HCT116 (cell line): ENCODE measurements at regions not wholly inside any gene's neighbourhood (a gene's known extent, or its start where the extent isn't known, plus 50 kb on each side); places are given as distances from the start of the nearest gene placed in this dataset.

Source experiments
- ATAC-seq: fragments of 200-7000 bp; cut with Tn5 transposase; 2 replicates; pipeline ENCODE4 v1.9.1; 2020; ENCODE audit warnings: mild to moderate bottlenecking, moderate library complexity
- BruUV-seq: library from RNA; stranded (reverse); fragments of 400-500 nt; replicated peaks from 2 replicates; lab custom pipeline; 2021; lab: Mats Ljungman, UMichigan
- CTCF ChIA-PET: fragments of 300-600 bp; sonication (Branson Sonifier 250); formaldehyde crosslinking; loops from one replicate; lab custom pipeline; 2021; ENCODE audit warnings: antibody characterized with exemption; lab: Charles Lee
- POLR2A ChIA-PET: fragments of 300-600, 350-600 bp; sonication (Branson Sonifier 250); formaldehyde crosslinking; loops from one replicate; lab custom pipeline; 2021; ENCODE audit warnings: antibody characterized with exemption; lab: Charles Lee
- RAD21 ChIA-PET, 2 experiments: fragments of 300-600 bp; sonication (Branson Sonifier 250); formaldehyde crosslinking; loops; one replicate each; lab custom pipeline; 2023; ENCODE audit warnings: low total read pairs in 2 of 2; ENCODE audit not compliant: uncharacterized antibody in 2 of 2, unreplicated experiment in 2 of 2, low non-redundant PET in 1 of 2; lab: Charles Lee
- DNase-seq: peaks from one replicate; pipeline ENCODE4 v3.0.0-alpha.2; 2010; ENCODE audit warnings: low read depth, low spot score
- H2AFZ ChIP-seq: fragments of 200-600 bp; shearing (Covaris generic), sonication (generic); 2 replicates; pipeline ENCODE4 v1.6.1; 2017; ENCODE audit warnings: low read depth, mixed run types, mixed read lengths, antibody characterized with exemption, low read length; ENCODE audit not compliant: poor library complexity, severe bottlenecking
- H3K27ac ChIP-seq: 2 replicates; pipeline ENCODE4 v1.5.1; 2012; ENCODE audit warnings: low read depth, low read length
- H3K27me3 ChIP-seq: fragments of 200-600 bp; sonication (generic); 2 replicates; pipeline ENCODE4 v1.6.1; 2016; ENCODE audit warnings: mixed run types, low read length, mixed read lengths; ENCODE audit not compliant: insufficient read depth
- H3K36me3 ChIP-seq, 2 experiments: fragments of 200-500 bp in 1 of 2; fragments of 200-600 bp in 1 of 2; sonication (Bioruptor generic) in 1 of 2; sonication (generic) in 1 of 2; 2 replicates each; pipeline versions ENCODE4 v1.5.1 to v1.6.1; 2014 to 2016; ENCODE audit warnings: low read length in 2 of 2, inconsistent platforms in 1 of 2, mixed read lengths in 1 of 2, mixed run types in 1 of 2; ENCODE audit not compliant: insufficient read depth in 2 of 2, control insufficient read depth in 1 of 2
- H3K4me1 ChIP-seq, 2 experiments: fragments of 200-600 bp in 1 of 2; sonication (generic) in 1 of 2; 2 replicates each; pipeline versions ENCODE4 v1.5.1 to v1.6.1; 2012 to 2017; ENCODE audit warnings: low read length in 2 of 2, inconsistent platforms in 1 of 2, mild to moderate bottlenecking in 1 of 2, mixed read lengths in 1 of 2, mixed run types in 1 of 2, moderate library complexity in 1 of 2; ENCODE audit not compliant: insufficient read depth in 2 of 2, control insufficient read depth in 1 of 2
- H3K4me2 ChIP-seq: fragments of 200-600 bp; sonication (generic); 2 replicates; pipeline ENCODE4 v1.6.1; 2017; ENCODE audit warnings: mixed run types, low read length, mixed read lengths
- H3K4me3 ChIP-seq, 2 experiments: fragments of 200-600 bp in 1 of 2; sonication (generic) in 1 of 2; replicated peaks in 1 of 2; 2 replicates each; pipeline ENCODE4 v1.5.1; 2011 to 2016; ENCODE audit warnings: low read length in 2 of 2, control low read depth in 1 of 2, low read depth in 1 of 2, mild to moderate bottlenecking in 1 of 2, mixed read lengths in 1 of 2, mixed run types in 1 of 2
- H3K79me2 ChIP-seq: fragments of 200-600 bp; sonication (generic); 2 replicates; pipeline ENCODE4 v1.6.1; 2017; ENCODE audit warnings: mild to moderate bottlenecking, mixed run types, low read length, moderate library complexity, mixed read lengths; ENCODE audit not compliant: insufficient read depth
- H3K9ac ChIP-seq: fragments of 200-600 bp; sonication (generic); 2 replicates; pipeline ENCODE4 v1.6.1; 2016; ENCODE audit warnings: low read length, mixed read lengths
- H3K9me2 ChIP-seq: fragments of 200-600 bp; sonication (generic), shearing (Covaris generic); 2 replicates; pipeline ENCODE4 v1.6.1; 2017; ENCODE audit warnings: mixed run types, mild to moderate bottlenecking, moderate library complexity; ENCODE audit not compliant: insufficient read depth
- H3K9me3 ChIP-seq, 2 experiments: fragments of 200-500 bp in 1 of 2; fragments of 200-600 bp in 1 of 2; sonication (Bioruptor generic) in 1 of 2; sonication (generic) in 1 of 2; 2 replicates each; pipeline ENCODE4 v1.6.1; 2014 to 2017; ENCODE audit warnings: low read length in 2 of 2, mixed read lengths in 2 of 2, inconsistent platforms in 1 of 2, low read depth in 1 of 2, mild to moderate bottlenecking in 1 of 2, mixed run types in 1 of 2, moderate library complexity in 1 of 2; ENCODE audit not compliant: control insufficient read depth in 1 of 2, insufficient read depth in 1 of 2
- H4K20me1 ChIP-seq: fragments of 200-600 bp; sonication (generic), shearing (Covaris generic); 2 replicates; pipeline ENCODE4 v1.6.1; 2017; ENCODE audit warnings: mixed run types, mild to moderate bottlenecking, moderate library complexity; ENCODE audit not compliant: insufficient read depth
- CBX3 ChIP-seq: IDR thresholded peaks from 2 replicates; pipeline ENCODE4 v1.6.1; 2012; ENCODE audit warnings: low read depth
- CEBPB ChIP-seq: IDR thresholded peaks from 2 replicates; pipeline ENCODE4 v1.6.1; 2012; ENCODE audit warnings: low read depth
- EGR1 ChIP-seq: IDR thresholded peaks from 2 replicates; pipeline ENCODE4 v1.6.1; 2012; ENCODE audit warnings: low read depth
- ELF1 ChIP-seq: IDR thresholded peaks from 2 replicates; pipeline ENCODE4 v1.6.1; 2012; ENCODE audit warnings: low read depth, borderline replicate concordance
- EZH2 ChIP-seq: fragments of 200-600 bp; sonication (generic); IDR thresholded peaks from 2 replicates; pipeline ENCODE4 v1.6.1; 2017; ENCODE audit warnings: antibody characterized with exemption, mixed run types
- EZH2phosphoT487 ChIP-seq: fragments of 200-600 bp; IDR thresholded peaks from 2 replicates; pipeline ENCODE4 v1.6.1; 2018; ENCODE audit warnings: antibody characterized with exemption, borderline replicate concordance
- FOSL1 ChIP-seq: IDR thresholded peaks from 2 replicates; pipeline ENCODE4 v1.6.1; 2012; ENCODE audit warnings: low read depth
- POLR2A ChIP-seq: IDR thresholded peaks from 2 replicates; pipeline ENCODE4 v1.7.0; 2011; ENCODE audit warnings: borderline replicate concordance; ENCODE audit not compliant: insufficient read depth, insufficient read length; ENCODE audit errors: extremely low read depth
- POLR2AphosphoS5 ChIP-seq: IDR thresholded peaks from 2 replicates; pipeline ENCODE4 v1.6.1; 2011; ENCODE audit warnings: mild to moderate bottlenecking, low read depth, low read length, moderate library complexity
- RAD21 ChIP-seq: IDR thresholded peaks from 2 replicates; pipeline ENCODE4 v1.6.1; 2012; ENCODE audit warnings: low read depth, mild to moderate bottlenecking
- SIN3A ChIP-seq: IDR thresholded peaks from 2 replicates; pipeline ENCODE4 v1.6.1; 2012; ENCODE audit warnings: low read depth
- SP1 ChIP-seq: IDR thresholded peaks from 2 replicates; pipeline ENCODE4 v1.6.1; 2012; ENCODE audit warnings: low read depth
- YY1 ChIP-seq: IDR thresholded peaks from 2 replicates; pipeline ENCODE4 v1.6.1; 2011; ENCODE audit warnings: low read length, low read depth, moderate library complexity, mild to moderate bottlenecking; ENCODE audit not compliant: insufficient replicate concordance; ENCODE audit errors: extremely low read depth
- ZFX ChIP-seq: fragments of 450-650 bp; IDR thresholded peaks from 2 replicates; pipeline ENCODE4 v1.6.1; 2017
- intact Hi-C: fragments of 100-400 bp; cut with micrococcal nuclease; formaldehyde crosslinking; loops from 2 replicates; pipeline ENCODE4 v1.10.0; 2022
- TF ChIP-seq, protein P1 (sequence below): IDR thresholded peaks from 2 replicates; pipeline ENCODE4 v1.6.1; 2012; ENCODE audit warnings: low read depth
- TF ChIP-seq, protein P2 (sequence below): IDR thresholded peaks from 2 replicates; pipeline ENCODE4 v1.6.1; 2012
- TF ChIP-seq, protein P3 (sequence below), 3 experiments: fragments of 200-600 bp in 1 of 3; sonication (generic) in 1 of 3; IDR thresholded peaks in 2 of 3; conservative IDR thresholded peaks in 1 of 3; 2 replicates each; pipeline ENCODE4 v1.5.1; 2012 to 2017; ENCODE audit warnings: low read depth in 2 of 3, low read length in 2 of 3, antibody characterized with exemption in 1 of 3, borderline replicate concordance in 1 of 3, control low read depth in 1 of 3, mild to moderate bottlenecking in 1 of 3, mixed read lengths in 1 of 3, mixed run types in 1 of 3, moderate library complexity in 1 of 3; ENCODE audit not compliant: insufficient read depth in 1 of 3

DNA sequence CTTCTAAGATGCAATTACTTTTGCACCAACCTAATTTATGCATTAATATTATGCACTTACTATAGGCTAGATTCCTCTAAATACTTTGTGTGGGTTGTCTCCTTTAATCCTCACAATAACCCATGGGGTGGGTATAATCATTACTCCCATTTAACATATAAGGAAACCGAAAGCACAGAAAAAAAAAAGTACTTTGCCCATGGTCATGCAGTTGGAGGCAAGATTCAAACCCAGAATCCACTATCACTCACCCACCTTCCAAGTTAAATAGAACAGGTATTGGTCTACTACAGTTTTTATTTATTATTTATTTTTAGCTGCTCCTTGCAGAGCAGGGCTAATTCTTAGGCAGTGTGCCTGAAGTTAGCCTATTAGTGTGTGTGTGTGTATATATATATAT, 76.6 kb upstream of the FZD7 start:
- no peaks in the 10 kb centered on the region for H3K9me3 ChIP-seq
- CTCF ChIA-PET = no interaction called here
- POLR2A ChIA-PET = no interaction called here
- H3K4me1 ChIP-seq = no peaks in the 10 kb centered on the region
- H2AFZ ChIP-seq = no peak overlapping the region
- no peak for DNase-seq
- H3K4me2 ChIP-seq = no peak overlapping the region
- no peaks in the 10 kb centered on the region for H3K9me2 ChIP-seq
- intact Hi-C loops = no loop called here
- TF ChIP-seq, protein P1, sequence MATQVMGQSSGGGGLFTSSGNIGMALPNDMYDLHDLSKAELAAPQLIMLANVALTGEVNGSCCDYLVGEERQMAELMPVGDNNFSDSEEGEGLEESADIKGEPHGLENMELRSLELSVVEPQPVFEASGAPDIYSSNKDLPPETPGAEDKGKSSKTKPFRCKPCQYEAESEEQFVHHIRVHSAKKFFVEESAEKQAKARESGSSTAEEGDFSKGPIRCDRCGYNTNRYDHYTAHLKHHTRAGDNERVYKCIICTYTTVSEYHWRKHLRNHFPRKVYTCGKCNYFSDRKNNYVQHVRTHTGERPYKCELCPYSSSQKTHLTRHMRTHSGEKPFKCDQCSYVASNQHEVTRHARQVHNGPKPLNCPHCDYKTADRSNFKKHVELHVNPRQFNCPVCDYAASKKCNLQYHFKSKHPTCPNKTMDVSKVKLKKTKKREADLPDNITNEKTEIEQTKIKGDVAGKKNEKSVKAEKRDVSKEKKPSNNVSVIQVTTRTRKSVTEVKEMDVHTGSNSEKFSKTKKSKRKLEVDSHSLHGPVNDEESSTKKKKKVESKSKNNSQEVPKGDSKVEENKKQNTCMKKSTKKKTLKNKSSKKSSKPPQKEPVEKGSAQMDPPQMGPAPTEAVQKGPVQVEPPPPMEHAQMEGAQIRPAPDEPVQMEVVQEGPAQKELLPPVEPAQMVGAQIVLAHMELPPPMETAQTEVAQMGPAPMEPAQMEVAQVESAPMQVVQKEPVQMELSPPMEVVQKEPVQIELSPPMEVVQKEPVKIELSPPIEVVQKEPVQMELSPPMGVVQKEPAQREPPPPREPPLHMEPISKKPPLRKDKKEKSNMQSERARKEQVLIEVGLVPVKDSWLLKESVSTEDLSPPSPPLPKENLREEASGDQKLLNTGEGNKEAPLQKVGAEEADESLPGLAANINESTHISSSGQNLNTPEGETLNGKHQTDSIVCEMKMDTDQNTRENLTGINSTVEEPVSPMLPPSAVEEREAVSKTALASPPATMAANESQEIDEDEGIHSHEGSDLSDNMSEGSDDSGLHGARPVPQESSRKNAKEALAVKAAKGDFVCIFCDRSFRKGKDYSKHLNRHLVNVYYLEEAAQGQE = no peak
- TF ChIP-seq POLR2A (no peak), EGR1 (no peak), EZH2 (no peak), SP1 (no peak), CBX3 (no peak), RAD21 (no peak), ELF1 (no peak), CEBPB (no peak), YY1 (no peak), SIN3A (no peak), FOSL1 (no peak), EZH2phosphoT487 (no peak), ZFX (no peak), POLR2AphosphoS5 (no peak)
- TF ChIP-seq, protein P2, sequence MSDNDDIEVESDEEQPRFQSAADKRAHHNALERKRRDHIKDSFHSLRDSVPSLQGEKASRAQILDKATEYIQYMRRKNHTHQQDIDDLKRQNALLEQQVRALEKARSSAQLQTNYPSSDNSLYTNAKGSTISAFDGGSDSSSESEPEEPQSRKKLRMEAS = no peak
- TF ChIP-seq, protein P3, sequence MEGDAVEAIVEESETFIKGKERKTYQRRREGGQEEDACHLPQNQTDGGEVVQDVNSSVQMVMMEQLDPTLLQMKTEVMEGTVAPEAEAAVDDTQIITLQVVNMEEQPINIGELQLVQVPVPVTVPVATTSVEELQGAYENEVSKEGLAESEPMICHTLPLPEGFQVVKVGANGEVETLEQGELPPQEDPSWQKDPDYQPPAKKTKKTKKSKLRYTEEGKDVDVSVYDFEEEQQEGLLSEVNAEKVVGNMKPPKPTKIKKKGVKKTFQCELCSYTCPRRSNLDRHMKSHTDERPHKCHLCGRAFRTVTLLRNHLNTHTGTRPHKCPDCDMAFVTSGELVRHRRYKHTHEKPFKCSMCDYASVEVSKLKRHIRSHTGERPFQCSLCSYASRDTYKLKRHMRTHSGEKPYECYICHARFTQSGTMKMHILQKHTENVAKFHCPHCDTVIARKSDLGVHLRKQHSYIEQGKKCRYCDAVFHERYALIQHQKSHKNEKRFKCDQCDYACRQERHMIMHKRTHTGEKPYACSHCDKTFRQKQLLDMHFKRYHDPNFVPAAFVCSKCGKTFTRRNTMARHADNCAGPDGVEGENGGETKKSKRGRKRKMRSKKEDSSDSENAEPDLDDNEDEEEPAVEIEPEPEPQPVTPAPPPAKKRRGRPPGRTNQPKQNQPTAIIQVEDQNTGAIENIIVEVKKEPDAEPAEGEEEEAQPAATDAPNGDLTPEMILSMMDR (IDR thresholded peaks at IDR 0.05 in 2 of 3, conservative IDR thresholded peaks at IDR 0.05 in 1 of 3; ENCODE audit: borderline replicate concordance in 1 of 3, insufficient read depth in 1 of 3, low read depth in 2 of 3, low read length in 2 of 3) = no peak
- TF ChIP-seq, all 23 proteins: peak for 0
- H3K36me3 ChIP-seq = no peaks in the 10 kb centered on the region
- H3K9ac ChIP-seq = no peak overlapping the region
- H3K4me3 ChIP-seq = no peak overlapping the region
- no TSS peak for BruUV-seq
- RAD21 ChIA-PET = no interaction called here
- no peak for ATAC-seq
- H3K79me2 ChIP-seq = no peaks in the 10 kb centered on the region
- H3K27me3 ChIP-seq = peaks cover 16% of the 10 kb centered on the region; the same call in 1 of the 2 replicates
- H3K27ac ChIP-seq = no peak overlapping the region
- H4K20me1 ChIP-seq = no peaks in the 10 kb centered on the region
